ENCODE measurements at regions not wholly inside any gene's neighbourhood (a gene's known extent, or its start where the extent isn't known, plus 50 kb on each side); places are given as distances from the start of the nearest gene placed in this dataset.

DNA sequence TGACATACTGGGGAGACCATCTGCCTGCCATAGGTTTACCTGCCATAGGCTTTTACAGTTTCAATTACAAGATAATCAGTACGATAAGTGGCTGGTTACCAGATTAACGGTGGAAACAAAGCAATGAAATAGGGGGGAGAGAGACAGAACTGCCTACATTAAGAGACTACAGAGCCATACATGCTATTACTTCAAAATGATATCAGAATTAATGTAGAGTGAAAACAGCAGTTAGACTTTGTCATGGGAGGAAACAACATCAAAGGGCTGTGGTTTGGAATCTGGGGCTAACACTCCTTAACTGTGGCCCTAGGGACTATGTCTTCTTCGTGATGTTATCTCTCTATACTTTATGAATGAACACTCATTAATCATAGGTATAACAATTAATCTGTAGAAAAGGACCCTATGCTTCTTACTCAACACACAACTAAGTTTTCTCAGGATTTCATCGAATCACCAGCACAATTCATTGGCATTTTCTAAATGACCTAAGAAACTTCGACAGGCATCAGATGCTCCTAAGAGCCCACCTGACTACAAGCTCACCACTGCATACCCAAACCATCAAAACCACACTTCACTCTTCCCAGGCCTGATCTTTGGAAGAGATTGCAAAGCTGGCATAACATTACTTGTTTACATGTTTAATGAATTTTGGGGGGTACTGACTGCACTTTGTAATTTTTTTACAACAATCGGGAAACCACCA lies 475.6 kb upstream of the SOX5 start (continued):
- TF ChIP-seq, protein P1, sequence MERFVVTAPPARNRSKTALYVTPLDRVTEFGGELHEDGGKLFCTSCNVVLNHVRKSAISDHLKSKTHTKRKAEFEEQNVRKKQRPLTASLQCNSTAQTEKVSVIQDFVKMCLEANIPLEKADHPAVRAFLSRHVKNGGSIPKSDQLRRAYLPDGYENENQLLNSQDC (CRISPR knock-in tag; IDR thresholded peaks at IDR 0.05): no peak
- TF ChIP-seq ZNF75A (CRISPR knock-in tag; IDR thresholded peaks at IDR 0.05) (no peak), HDAC8 (tag; IDR thresholded peaks at IDR 0.05) (no peak)
- TF ChIP-seq, protein P2, sequence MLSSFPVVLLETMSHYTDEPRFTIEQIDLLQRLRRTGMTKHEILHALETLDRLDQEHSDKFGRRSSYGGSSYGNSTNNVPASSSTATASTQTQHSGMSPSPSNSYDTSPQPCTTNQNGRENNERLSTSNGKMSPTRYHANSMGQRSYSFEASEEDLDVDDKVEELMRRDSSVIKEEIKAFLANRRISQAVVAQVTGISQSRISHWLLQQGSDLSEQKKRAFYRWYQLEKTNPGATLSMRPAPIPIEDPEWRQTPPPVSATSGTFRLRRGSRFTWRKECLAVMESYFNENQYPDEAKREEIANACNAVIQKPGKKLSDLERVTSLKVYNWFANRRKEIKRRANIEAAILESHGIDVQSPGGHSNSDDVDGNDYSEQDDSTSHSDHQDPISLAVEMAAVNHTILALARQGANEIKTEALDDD (IDR thresholded peaks at IDR 0.05): no peak

GRCh38 chr12:24424376-24424775 lies 474.9 kb upstream of the SOX5 start:
- H3K27ac ChIP-seq (ENCODE audit: extremely low read depth, low read depth, low read length): no peak overlapping the region
- TF ChIP-seq FOXK2 (conservative IDR thresholded peaks at IDR 0.05 in 1 of 2, IDR thresholded peaks at IDR 0.05 in 1 of 2; ENCODE audit: low read depth in 2 of 2): no peak
- no peak for TF ChIP-seq ZNF23 (CRISPR knock-in tag; IDR thresholded peaks at IDR 0.05)
- no peak for TF ChIP-seq NEUROD1 (IDR thresholded peaks at IDR 0.05; ENCODE audit: borderline replicate concordance, low read depth, low read length, partially characterized antibody)
- TF ChIP-seq MBD2 (IDR thresholded peaks at IDR 0.05; ENCODE audit: borderline replicate concordance, low read depth): no peak
- no peak for TF ChIP-seq ZNF143 (CRISPR knock-in tag; IDR thresholded peaks at IDR 0.05)
- TF ChIP-seq, protein P3, sequence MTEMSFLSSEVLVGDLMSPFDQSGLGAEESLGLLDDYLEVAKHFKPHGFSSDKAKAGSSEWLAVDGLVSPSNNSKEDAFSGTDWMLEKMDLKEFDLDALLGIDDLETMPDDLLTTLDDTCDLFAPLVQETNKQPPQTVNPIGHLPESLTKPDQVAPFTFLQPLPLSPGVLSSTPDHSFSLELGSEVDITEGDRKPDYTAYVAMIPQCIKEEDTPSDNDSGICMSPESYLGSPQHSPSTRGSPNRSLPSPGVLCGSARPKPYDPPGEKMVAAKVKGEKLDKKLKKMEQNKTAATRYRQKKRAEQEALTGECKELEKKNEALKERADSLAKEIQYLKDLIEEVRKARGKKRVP (CRISPR knock-in tag; IDR thresholded peaks at IDR 0.05): no peak
- no peak for TF ChIP-seq ZNF740 (CRISPR knock-in tag; IDR thresholded peaks at IDR 0.05)
- no peak for TF ChIP-seq ZNF740 (tag; IDR thresholded peaks at IDR 0.05)
- TF ChIP-seq SIRT6 (IDR thresholded peaks at IDR 0.05; ENCODE audit: low read depth, low read length): no peak
- no peak for TF ChIP-seq ZNF77 (CRISPR knock-in tag; IDR thresholded peaks at IDR 0.05)
- TF ChIP-seq, protein P2 (IDR thresholded peaks at IDR 0.05): no peak
- TF ChIP-seq TAF15 (IDR thresholded peaks at IDR 0.05; ENCODE audit: low read depth, low read length): no peak
- no peak for TF ChIP-seq STAT5B (CRISPR knock-in tag; IDR thresholded peaks at IDR 0.05)
- TF ChIP-seq MCM7 (IDR thresholded peaks at IDR 0.05): no peak
- TF ChIP-seq ZNF282 (CRISPR knock-in tag; IDR thresholded peaks at IDR 0.05): no peak
- CTCF ChIA-PET (ENCODE audit: low intra/inter-chr PET ratio): no interaction called here

More at GRCh38 chr12:24424376-24424775, 474.9 kb upstream of the SOX5 start:
- Histone ChIP-seq H3K9me1 (ENCODE audit: control insufficient read depth, insufficient read depth, low read length) (no peaks in the 10 kb centered on the region), H3K4me1 (replicated peaks in 1 of 2; ENCODE audit: control insufficient read depth in 2 of 2, insufficient read depth in 2 of 2, low read length in 2 of 2) (no peaks in the 10 kb centered on the region), H3K36me3 (ENCODE audit: control insufficient read depth, insufficient read depth, low read length) (no peaks in the 10 kb centered on the region), H3K79me2 (ENCODE audit: control insufficient read depth, insufficient read depth, low read length) (no peaks in the 10 kb centered on the region), H2AFZ (ENCODE audit: low read depth, low read length) (no peak overlapping the region), H3K4me2 (ENCODE audit: insufficient read depth, low read length) (no peak overlapping the region), H3K9ac (ENCODE audit: insufficient read depth in 1 of 2, low read depth in 2 of 2, low read length in 2 of 2) (no peak overlapping the region), H3K4me3 (no peak overlapping the region), H4K20me1 (replicated peaks; ENCODE audit: control insufficient read depth, insufficient read depth, low read length) (no peaks in the 10 kb centered on the region), H3K9me3 (replicated peaks; ENCODE audit: control insufficient read depth, insufficient read depth, low read depth, low read length) (no peaks in the 10 kb centered on the region), H3K27me3 (ENCODE audit: control insufficient read depth in 2 of 2, insufficient read depth in 2 of 2, low read length in 2 of 2) (no peaks in the 10 kb centered on the region; a peak in 1 of 5 replicates)
- 0% methylated on average over 2 of the region's 2 CpGs for WGBS (ENCODE audit: insufficient coverage, low coverage, missing lambda C conversion rate)
- DNase-seq (ENCODE audit: extremely low read depth in 1 of 4, low spot score in 3 of 4) (no peak), FAIRE-seq (no peak), ATAC-seq (no peak)
- BruUV-seq (replicated peaks): no TSS peak
- POLR2A ChIA-PET: no interaction called here
- in situ Hi-C loops (cut with MboI) (no loop called here), intact Hi-C loops (cut with micrococcal nuclease) (no loop called here)
